Stimulated activated CD8-positive, alpha-beta memory T cell treated with anti-CD3 and anti-CD28 coated beads, Interleukin-2, amount 100 ng/mL, for 48 hours (primary cell): ENCODE measurements at regions not wholly inside any gene's neighbourhood (a gene's known extent, or its start where the extent isn't known, plus 50 kb on each side); places are given as distances from the start of the nearest gene placed in this dataset.

Source experiments
- DNase-seq, 2 donors: peaks; one replicate each; pipeline ENCODE4 v3.0.0-alpha.2; 2020; ENCODE audit warnings: low read depth in 2 of 2

DNA sequence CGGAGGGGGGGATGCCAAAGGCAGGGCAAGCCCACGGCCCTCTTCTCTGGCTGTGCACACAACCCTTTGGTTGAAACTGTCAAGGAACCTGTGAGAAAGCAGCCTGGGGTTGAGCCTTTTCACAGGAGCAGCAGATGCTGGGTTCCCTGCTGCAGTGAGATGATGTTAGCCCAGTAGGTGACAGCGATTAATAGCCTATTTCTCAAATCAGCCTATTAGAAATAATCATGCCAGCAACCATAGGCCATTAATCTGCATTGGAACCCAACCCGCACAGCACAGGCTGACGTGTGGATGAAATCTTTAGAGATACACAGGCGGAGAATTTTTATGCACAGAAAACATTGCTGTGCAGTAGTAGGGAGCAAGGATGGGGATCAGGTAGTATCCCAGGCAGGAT is 637.5 kb downstream of the AJAP1 start:
- DNase-seq, result no peak

DNA sequence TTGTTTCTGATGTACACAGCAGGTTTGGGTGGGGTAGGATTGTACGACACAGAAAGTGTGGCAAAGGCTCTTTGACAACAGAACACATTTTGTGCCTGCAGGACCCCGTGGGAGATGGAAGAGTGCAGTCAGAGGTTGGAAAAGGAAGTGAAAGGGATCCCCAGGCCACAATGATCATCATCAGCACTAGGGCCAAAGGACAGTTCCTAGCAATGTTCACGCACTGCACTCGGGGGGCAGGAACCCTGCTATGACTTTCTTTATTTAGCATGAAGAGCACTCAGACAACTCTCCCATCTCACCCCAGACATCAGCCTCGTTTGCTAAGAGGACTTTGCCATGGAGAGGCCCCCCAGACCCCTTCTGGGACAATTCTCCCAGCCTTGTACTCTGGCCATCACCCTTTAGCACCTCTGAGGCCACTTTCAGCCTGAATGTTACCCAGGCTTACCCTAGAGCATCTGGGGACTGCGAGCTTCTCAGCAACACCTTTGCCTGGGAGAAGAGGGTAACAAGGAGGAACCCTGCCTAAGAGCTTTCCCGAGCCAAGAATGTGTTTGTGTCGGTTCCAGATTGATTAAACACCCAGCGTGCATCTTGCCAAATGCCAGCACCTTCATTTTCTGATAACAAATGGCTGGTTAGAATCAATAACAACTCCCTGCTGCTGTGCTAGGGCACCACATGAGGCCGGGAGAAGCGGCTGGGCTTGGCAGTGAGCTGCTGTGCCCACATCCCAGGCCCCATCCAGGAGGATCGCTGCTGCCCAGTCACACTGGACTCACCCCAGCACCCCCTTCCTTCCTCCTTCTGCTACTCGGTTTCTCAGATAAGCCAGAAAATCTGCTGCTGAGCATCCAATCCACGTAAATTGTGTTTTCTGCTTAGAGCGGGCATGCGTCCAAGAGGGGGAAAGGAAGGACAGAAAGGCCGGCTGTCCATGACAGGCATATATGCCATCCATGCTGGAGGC is 633.1 kb downstream of the AJAP1 start:
- DNase-seq, result no peak

DNA sequence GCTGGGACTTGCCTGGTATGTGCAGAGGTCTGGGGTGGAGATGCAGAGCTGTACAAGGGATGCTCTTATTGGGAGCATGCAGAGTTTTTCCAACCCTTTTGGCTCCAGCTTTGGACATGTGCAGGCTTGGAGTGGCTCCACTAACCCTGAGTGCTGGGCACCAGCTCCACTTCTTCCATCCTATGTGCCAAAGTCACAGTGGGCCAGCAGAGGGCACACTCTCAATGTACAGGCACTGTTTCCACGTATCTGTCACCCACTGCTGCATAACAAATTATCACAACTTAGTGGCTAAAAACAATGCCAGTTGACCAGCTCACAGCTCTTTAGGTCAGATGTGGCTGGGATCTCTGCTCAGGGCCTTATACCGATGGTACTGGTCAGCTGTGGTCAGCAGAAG is 631.8 kb downstream of the AJAP1 start:
- DNase-seq, result peak in 1 of 2 donors; percentile 29

DNA sequence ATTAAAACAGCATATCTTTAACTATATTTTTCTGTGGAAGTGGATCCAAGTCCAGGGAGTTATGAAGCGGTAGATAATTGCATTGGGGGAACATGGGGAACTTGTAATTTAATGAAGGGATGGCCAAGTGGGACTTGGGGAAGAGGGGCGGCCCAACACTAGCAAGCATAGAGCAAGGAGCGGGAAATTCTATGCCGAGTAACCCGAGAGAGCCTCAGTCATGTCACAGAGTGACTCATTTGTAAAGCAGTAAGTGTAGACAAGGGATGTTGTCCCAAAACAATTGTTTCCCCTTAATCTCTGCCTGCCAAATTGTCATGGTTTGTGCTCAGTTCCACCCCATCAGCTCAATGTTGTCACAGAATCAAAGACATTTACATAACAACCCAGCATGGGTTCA is 620.1 kb downstream of the AJAP1 start:
- DNase-seq, result no peak

DNA sequence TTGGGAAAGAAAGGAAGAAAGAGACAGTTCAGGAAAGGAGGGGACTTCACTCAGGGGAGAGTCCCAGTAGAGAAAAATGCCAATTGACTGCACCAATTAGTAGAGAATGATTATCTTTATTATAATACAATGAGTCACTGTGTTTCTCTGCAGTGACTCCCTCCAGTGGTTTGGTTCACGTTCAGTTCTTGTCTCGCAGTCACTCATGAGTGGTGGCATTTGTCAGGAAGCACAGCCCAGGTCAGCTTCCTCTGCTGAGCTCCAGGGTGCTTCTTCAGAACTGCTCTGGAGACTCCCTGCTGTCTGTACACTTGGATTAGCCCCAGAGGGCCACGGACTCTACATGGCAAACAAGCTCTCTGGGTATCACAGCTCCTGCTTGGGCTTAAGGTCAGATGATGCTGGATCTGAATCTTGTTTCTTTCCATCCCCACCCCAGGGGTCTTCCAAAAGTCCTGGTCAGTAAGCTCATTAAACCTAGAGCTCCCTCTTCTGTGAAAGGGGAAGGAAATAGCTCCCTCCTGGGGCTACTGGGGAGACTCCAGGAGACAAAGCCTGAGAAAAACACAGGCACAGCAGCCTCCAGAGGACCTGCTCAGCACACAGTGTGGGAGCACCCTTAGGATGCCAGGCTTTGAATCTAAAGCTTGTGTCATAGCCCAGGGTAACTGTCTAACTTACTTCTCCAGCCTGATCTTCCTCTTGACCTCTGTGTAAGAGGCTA is 619.0 kb downstream of the AJAP1 start:
- DNase-seq, result no peak

DNA sequence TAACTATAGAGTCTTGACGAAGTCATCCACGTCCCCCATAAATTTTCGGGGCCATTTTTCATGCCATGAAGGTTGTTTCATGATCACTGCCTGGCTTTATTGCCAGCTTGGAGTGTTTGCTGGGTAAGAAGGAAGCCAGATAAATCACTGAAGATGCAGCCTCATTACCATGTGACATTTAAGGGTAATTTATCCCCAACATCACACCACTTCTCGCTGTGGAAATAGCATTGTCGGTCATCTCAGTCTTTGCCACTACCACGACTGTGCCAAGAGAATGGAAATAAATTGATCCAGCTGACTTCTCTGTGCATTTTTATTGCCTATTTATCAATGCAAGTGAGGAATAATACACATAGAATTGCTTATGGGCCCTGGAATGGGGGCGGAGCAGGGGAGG is 617.9 kb downstream of the AJAP1 start:
- DNase-seq, result no peak

DNA sequence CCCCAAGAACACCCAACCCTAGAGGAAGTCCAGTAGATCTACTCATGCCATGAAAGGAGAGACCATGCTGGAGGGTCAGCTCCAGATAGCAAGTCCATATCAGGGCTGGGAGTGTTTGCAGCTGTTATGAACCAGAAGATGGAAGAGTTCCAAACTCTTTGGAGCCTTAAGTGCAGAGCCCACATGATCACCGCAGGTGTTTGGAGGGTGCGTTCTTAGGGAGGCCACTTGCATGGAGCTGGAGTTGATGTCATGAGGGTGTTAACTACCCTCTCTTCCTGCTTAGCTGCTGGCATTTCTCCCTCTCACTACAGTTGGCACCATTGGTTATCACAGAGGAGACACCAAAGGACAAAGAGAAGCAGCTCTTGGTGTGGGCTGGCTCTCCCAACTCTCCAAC is 616.9 kb downstream of the AJAP1 start:
- no peak for DNase-seq

DNA sequence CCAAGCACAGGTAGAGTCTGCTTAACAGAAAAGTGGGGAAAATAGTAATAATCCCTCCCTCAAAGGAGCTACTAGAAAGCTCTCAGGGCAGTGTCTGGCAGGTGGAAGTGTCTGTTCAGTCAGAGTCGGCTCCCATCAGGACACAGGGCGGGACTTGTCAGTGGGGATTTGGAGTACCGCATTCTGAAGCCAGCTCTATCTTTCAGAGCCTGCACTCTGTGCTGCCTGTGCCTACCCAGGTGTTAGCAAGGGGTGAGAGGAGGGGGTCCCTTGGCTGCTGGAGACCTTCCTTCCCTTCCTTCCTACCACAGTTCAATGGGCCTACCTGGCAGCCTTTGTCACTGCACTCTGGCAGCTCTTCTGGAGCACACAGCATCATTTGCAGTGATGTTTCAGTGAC is 615.5 kb downstream of the AJAP1 start:
- DNase-seq, result no peak

DNA sequence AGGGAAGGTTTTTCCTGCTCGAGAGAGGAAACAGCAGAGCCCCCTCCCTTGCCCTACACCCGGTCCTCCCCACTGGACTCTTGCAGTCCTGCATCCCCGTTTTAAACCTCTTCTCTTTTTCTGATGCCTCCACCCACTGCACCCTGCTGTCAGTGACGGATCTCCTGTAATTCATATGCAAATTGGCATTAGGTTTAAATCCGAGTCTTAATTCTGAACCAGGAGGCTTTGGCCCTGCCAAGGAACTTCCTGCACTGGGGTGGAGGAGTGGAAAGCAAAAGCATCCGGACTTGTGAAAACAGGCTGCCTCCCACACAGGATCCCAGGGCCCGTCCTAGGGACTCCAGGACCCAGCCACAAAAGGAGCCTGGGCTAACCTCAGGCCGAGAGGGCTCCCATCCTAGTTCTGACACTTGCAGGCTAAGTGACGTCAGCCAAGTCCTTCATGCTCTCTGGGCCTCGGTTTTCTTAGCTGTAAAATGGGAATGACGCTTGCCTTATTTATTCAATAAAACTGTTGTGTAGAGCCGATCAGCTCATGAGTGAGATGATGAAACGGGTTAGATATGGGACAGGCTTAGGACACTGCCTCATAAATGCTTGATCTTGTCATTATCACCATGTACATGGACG is 613.3 kb downstream of the AJAP1 start:
- DNase-seq, result no peak

DNA sequence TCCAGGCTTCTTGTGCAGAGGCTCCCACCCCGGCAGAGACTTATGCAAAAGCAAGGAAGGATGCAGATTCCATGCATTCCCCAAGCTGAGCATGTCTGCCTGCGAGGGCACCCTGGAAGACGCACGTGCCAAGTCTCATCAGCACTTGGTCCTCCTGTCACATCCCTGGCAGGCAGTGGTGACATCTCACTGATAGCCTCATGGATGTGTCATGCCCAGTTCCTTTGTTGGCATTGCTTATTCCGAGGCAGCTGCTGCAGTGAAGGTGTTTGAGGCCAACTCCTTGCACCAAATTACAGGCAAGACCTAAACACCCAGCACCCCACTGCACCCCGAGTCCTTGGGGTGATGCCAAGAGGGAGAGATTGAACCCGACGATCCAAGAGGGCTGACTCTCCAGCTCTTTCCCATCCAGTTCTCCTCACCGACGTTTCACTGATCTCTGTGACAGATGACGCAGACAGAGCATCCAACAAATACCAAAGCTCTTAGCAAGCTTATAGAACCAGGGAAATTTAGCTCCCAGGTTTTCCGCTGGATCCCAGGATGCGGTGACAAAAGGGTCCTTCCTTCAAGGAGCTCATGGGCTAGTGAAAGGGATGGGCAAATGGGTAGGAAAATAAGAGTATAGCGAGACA is 611.1 kb downstream of the AJAP1 start:
- DNase-seq, result no peak

DNA sequence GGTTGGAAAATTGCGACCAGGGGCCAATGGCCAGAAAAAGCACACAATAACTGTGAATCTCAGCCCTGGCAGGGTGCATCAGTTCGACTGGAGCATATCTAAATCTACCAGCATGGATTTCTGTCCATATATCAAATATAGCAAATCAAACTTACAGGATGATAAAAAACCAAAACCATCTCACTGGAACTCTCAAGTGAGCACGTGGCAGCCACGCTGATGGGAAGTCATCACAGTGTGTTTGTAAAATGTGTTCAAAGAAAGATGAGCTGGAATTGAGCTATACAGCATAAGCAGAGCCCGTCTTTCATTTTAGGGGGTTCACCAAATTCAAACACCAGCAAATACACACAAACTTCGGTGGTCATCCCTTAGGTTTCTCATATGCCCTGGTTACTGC is 610.1 kb downstream of the AJAP1 start:
- no peak for DNase-seq

DNA sequence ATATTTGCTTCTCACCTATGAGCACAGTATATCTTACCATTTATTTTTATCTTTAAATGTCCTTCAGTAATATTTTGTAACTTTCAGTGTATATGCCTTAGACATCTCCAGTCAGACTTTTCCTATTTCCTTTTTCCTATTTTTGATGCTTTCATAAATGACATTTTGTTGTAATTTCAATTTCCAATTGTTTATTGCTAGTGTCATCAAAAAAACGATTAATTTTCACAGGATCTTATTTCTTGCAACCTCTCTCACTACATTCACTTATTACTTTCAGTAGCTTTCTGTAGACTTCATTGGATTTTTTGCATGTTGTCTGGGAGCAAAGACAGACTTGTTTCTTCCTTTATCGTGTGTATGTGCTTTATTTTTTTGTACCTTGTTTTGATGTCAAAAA is 602.4 kb downstream of the AJAP1 start:
- DNase-seq, result no peak

DNA sequence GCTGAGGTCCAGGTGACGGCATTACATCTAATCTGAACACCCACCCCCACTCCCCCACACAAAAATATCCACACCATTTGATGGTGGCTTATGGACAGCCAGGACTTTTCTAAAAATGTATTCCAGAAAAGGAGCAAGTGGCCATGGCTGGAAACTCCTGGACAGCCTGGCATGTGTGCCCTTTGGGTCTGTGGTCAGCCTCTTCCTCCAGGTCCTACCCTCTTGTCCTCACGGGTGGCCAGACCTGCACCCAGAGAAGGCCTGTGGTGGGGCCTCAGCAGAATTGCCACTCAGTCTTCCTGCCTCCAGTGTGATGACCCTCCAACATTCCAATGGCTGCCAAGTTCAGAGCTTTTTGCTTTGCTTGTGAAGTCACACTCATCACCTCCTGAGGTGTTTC is 600.6 kb downstream of the AJAP1 start:
- no peak for DNase-seq

DNA sequence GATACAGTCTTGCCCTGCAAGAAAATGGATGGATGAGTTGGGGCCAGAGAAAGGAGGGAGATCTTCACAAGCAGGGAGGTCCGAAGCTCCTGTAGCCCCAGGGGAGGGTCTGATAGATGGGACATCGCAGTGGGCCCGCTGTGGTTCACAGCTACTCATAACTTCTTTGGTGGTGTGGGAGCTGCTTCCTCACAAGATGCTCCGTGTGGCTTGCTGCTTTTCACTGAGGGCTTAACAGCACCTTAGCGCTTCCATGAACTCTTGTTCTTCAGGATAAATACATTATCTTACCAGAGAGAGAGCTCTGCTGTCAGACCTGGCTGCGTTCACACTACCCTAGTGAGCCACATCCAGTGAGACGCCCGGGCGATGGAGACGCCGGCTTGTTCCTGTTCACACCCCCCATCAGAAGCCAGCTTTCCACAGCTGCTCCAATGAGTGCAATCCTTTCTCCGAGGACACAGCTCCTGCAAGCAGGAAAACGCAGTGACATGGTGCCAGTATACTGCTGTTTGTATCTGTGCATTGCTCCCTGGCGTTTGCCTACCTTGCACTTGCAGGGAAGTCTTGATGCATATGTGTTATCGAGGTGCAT is 599.8 kb downstream of the AJAP1 start:
- DNase-seq, result no peak

DNA sequence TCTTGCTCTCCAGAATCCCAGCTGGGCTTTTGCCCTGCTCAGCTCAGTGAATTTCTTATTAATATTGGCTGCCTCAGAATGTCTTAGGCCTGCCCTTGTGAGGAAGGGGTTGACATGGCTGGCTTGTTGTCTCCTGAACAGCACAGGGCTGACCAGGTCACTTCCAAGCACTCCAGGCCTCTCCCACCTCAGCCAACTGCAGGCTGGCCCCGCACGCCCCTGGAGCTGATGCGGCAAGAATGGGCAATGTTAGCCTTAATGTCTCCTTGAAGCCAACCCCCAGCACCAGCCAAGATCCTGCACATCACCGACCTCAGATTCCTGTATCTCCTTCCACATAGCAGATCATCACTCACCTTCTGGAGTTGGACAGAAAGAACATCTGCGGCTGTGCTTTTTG is 598.6 kb downstream of the AJAP1 start:
- DNase-seq, result no peak

DNA sequence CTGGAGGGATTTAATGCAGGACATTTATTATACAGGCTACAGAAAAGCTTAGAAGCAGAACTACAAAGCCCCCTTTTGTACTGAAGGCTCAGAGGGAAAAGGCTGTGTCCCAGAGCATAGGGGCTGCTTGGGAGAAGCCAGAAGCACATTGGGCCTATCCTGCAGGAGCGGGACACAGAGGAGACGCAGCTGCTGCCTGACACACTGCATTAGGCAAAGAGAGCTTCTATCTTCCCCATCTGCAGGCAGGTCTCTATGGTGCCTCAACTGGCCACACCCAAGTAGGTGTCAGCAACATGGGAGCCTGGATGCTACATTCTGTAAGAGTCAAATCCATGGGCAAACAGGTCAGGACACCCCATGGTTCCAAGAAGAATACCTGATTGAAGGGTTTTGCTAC is 595.9 kb downstream of the AJAP1 start:
- no peak for DNase-seq

DNA sequence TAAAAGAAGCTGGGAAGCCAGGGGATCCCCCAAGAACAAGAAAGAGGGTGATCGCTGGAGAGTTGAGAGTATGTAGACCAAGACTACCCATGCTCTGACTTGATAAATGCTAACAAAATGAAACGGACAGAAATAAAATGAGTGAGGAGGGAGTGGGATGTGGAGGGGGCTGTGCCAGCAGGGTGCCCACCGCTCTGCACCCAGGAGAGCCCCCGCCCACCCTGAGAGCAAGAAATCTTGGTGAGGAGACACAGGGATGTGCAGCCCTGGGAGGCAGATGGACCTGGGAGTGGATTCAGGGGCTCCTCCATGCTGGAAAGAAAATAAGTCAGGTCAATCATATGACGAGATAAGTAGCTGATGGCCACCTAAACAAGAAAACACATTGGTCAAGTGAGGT is 590.9 kb downstream of the AJAP1 start:
- DNase-seq, result no peak

DNA sequence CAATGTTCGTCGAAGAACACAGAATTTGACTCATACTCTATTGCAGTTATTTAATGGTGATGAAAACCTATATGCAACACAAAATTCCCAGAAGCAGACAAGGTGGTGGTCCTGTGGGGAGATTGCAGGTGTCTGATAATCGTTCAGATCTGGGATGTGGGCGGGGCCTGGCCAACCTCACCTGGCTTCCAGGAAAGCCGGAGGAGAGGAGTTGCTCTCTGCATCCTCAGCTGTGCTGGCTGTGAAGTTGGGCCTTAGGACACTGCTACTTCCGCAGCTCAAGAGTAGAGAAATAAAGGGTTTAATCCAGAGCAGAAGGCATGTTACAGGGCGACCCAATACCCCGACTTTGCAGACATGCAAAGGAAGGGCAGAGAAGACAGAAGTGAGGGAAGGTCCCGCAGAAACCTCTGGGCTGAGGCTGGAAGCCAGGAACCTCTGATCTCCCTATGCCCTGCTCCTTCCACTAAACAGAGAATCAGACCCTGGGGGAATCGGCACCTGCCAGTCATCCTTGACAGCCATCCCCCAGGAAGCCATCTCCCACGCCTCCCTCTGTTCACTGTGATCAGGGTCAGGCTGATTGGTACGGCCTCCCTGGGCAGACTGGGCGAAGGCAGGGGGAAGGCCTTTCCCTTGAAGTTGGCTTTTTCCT is 590.3 kb downstream of the AJAP1 start:
- DNase-seq, result no peak

DNA sequence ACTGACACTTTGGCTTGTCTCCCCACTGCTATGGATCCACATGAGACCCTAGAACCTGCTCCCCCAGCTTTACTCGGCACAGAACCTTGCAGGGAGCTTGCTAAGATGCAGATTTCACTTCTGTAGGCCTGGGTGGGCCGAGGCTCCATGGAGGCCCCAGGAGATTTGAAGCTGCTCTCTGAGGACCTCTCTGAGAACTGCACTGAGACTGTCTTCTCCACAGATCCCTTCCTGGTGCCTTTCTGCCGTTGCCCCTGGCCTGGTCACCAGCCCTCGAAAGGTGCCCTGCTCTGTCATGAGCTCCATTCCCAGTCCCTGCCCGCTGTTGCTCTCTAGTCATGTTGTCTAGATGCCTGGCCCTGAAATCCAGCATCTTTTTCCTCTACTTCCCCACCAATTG is 588.4 kb downstream of the AJAP1 start:
- no peak for DNase-seq

DNA sequence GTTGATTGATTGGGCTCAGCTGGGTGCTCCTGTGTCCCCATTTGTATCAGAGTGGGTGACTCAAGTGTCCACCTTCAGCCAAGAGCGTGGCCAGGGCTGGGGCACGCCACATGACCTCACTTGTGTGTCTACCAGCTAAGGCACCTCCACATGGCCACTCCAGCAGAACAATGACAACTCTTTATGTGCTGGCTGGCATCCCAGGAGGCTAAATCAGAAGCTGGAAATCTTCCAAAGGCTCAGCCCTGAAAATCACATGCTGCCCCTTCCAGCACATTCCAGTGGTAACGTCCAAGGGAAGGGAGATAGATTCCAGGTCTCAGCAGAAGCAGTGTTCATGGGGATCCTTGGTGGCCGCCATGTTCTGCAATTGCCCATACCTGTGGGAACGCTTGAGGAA is 585.5 kb downstream of the AJAP1 start:
- DNase-seq, result no peak
